Endothelial cell of umbilical vein (primary cell): ENCODE measurements at regions not wholly inside any gene's neighbourhood (a gene's known extent, or its start where the extent isn't known, plus 50 kb on each side); places are given as distances from the start of the nearest gene placed in this dataset.

ENCODE experiments used
- BruUV-seq: library from RNA; stranded (reverse); fragments of 400-500 nt; replicated peaks from 2 replicates; lab custom pipeline; 2021; lab: Mats Ljungman, UMichigan
- CTCF ChIA-PET: fragments of 300-600, 350-600 bp; sonication (Branson Sonifier 250); formaldehyde crosslinking; loops from one replicate; lab custom pipeline; 2021; ENCODE audit warnings: antibody characterized with exemption, inconsistent platforms; lab: Charles Lee
- POLR2A ChIA-PET: fragments of 300-600, 350-600 bp; sonication (Branson Sonifier 250); formaldehyde crosslinking; loops from one replicate; lab custom pipeline; 2021; ENCODE audit warnings: antibody characterized with exemption, inconsistent platforms; lab: Charles Lee
- DNase-seq: peaks from one replicate; pipeline ENCODE4 v3.0.0-alpha.2; 2011; ENCODE audit warnings: low read depth, low spot score
- FAIRE-seq: peaks from 2 replicates; lab custom pipeline; 2011; peaks lifted over from hg19 to GRCh38; lab: Jason Lieb, UNC
- H2AFZ ChIP-seq: 2 replicates; pipeline ENCODE4 v1.6.0; 2012; ENCODE audit warnings: low read depth, low read length, control low read depth, inconsistent platforms
- H3K27ac ChIP-seq: 2 replicates; pipeline ENCODE4 v1.5.1; 2011; ENCODE audit warnings: low read depth, mild to moderate bottlenecking, control low read depth, low read length, moderate library complexity; ENCODE audit not compliant: insufficient read depth
- H3K27me3 ChIP-seq, 2 experiments: 2 replicates each; pipeline versions ENCODE4 v1.6.0 to v1.6.1; 2011; ENCODE audit warnings: low read length in 2 of 2, mixed read lengths in 1 of 2; ENCODE audit not compliant: control insufficient read depth in 2 of 2, insufficient read depth in 2 of 2
- H3K36me3 ChIP-seq, 2 experiments: 2 replicates in 1 of 2; 3 replicates in 1 of 2; pipeline ENCODE4 v1.5.1; 2011; ENCODE audit warnings: low read length in 2 of 2, mild to moderate bottlenecking in 1 of 2, moderate library complexity in 1 of 2; ENCODE audit not compliant: control insufficient read depth in 2 of 2, insufficient read depth in 2 of 2; ENCODE audit errors: extremely low read depth in 1 of 2
- H3K4me1 ChIP-seq: 3 replicates; pipeline ENCODE4 v1.5.1; 2011; ENCODE audit warnings: mild to moderate bottlenecking, low read length; ENCODE audit not compliant: control insufficient read depth, insufficient read depth; ENCODE audit errors: extremely low read depth
- H3K4me2 ChIP-seq: 2 replicates; pipeline ENCODE4 v1.6.1; 2011; ENCODE audit warnings: low read length, control low read depth, mixed read lengths; ENCODE audit not compliant: insufficient read depth
- H3K4me3 ChIP-seq, 3 experiments: fragments of 200-600 bp in 1 of 3; sonication (generic), shearing (Covaris generic) in 1 of 3; replicated peaks in 1 of 3; 2 replicates each; pipeline ENCODE4 v1.5.1; 2011 to 2016; ENCODE audit warnings: control low read depth in 3 of 3, low read length in 3 of 3, mild to moderate bottlenecking in 2 of 3, inconsistent platforms in 1 of 3, low read depth in 1 of 3, moderate library complexity in 1 of 3; ENCODE audit not compliant: insufficient read depth in 1 of 3
- H3K79me2 ChIP-seq: 2 replicates; pipeline ENCODE4 v1.6.0; 2012; ENCODE audit warnings: low read length, inconsistent platforms; ENCODE audit not compliant: control insufficient read depth, insufficient read depth
- H3K9ac ChIP-seq: replicated peaks from 2 replicates; pipeline ENCODE3; 2011; ENCODE audit warnings: low read length, control low read depth; ENCODE audit not compliant: insufficient read depth; ENCODE audit errors: extremely low read depth
- H3K9me1 ChIP-seq: replicated peaks from 3 replicates; pipeline ENCODE4 v1.6.0; 2011; ENCODE audit warnings: mild to moderate bottlenecking, low read length; ENCODE audit not compliant: control insufficient read depth, insufficient read depth; ENCODE audit errors: extremely low read depth
- H3K9me3 ChIP-seq: replicated peaks from 2 replicates; pipeline ENCODE4 v1.5.1; 2012; ENCODE audit warnings: low read length, inconsistent platforms; ENCODE audit not compliant: control insufficient read depth, insufficient read depth
- H4K20me1 ChIP-seq: replicated peaks from 2 replicates; pipeline ENCODE3; 2011; ENCODE audit warnings: mild to moderate bottlenecking, low read length; ENCODE audit not compliant: control insufficient read depth, insufficient read depth; ENCODE audit errors: extremely low read depth
- CTCF ChIP-seq, 2 donors: IDR thresholded peaks; 1 replicate in 1 of 2; 2 replicates in 1 of 2; pipeline ENCODE4 v1.5.1; 2011; ENCODE audit warnings: low read length in 2 of 2, mild to moderate bottlenecking in 2 of 2, moderate library complexity in 2 of 2, control low read depth in 1 of 2, inconsistent platforms in 1 of 2, low read depth in 1 of 2; ENCODE audit not compliant: insufficient read depth in 1 of 2; ENCODE audit errors: extremely low read depth in 1 of 2
- EZH2 ChIP-seq: IDR thresholded peaks from 2 replicates; pipeline ENCODE4 v1.6.1; 2012; ENCODE audit warnings: borderline replicate concordance, low read depth, mild to moderate bottlenecking, moderate library complexity, low read length, inconsistent platforms; ENCODE audit not compliant: severe bottlenecking
- FOS ChIP-seq: IDR thresholded peaks from 2 replicates; pipeline ENCODE4 v1.6.1; 2011; ENCODE audit warnings: mild to moderate bottlenecking, low read length, moderate library complexity, borderline replicate concordance; ENCODE audit not compliant: insufficient read depth
- GATA2 ChIP-seq: IDR thresholded peaks from 2 replicates; pipeline ENCODE4 v1.7.0; 2011; ENCODE audit warnings: low read depth, mild to moderate bottlenecking, moderate library complexity, mixed read lengths, low read length; ENCODE audit not compliant: insufficient read length, insufficient read depth
- MYC ChIP-seq: IDR thresholded peaks from one replicate; pipeline ENCODE4 v1.6.1; 2011; ENCODE audit warnings: mild to moderate bottlenecking, low read depth, low read length
- POLR2A ChIP-seq: IDR thresholded peaks from 2 replicates; pipeline ENCODE4 v1.6.1; 2012; ENCODE audit warnings: low read depth, mild to moderate bottlenecking, control low read depth, low read length
- POLR2AphosphoS5 ChIP-seq: IDR thresholded peaks from 2 replicates; pipeline ENCODE4 v1.6.1; 2012; ENCODE audit warnings: low read depth, mild to moderate bottlenecking, control low read depth, low read length, moderate library complexity; ENCODE audit not compliant: insufficient read depth
- dilution Hi-C: fragments of 300-500 bp; cut with MboI; formaldehyde crosslinking; loops from one replicate; pipeline ENCODE4 v1.15.0; 2019; ENCODE audit warnings: low sequenced_read_pairs; ENCODE audit not compliant: extremely low pct_ligation_motif_present
- intact Hi-C: fragments of 100-400 bp; cut with micrococcal nuclease; formaldehyde crosslinking; loops from one replicate; pipeline ENCODE4 v1.10.0; 2022
- TF ChIP-seq, protein P1 (sequence below): IDR thresholded peaks from 2 replicates; pipeline ENCODE4 v1.6.1; 2011; ENCODE audit not compliant: insufficient read depth, insufficient read length

- H3K9me1 ChIP-seq = no peaks in the 10 kb centered on the region
- no peaks in the 10 kb centered on the region for H4K20me1 ChIP-seq
- no peaks in the 10 kb centered on the region for H3K79me2 ChIP-seq
- H3K4me1 ChIP-seq = no peaks in the 10 kb centered on the region
- no peak overlapping the region for H2AFZ ChIP-seq
- no peak overlapping the region for H3K27ac ChIP-seq
- intact Hi-C loops = no loop called here
- no peak overlapping the region for H3K4me3 ChIP-seq
- DNase-seq = no peak
- H3K9ac ChIP-seq = no peak overlapping the region
- no peaks in the 10 kb centered on the region for H3K27me3 ChIP-seq
- FAIRE-seq = no peak
- H3K4me2 ChIP-seq = no peak overlapping the region
- peaks cover 3% of the 10 kb centered on the region for H3K9me3 ChIP-seq
- TF ChIP-seq POLR2A (no peak), CTCF (IDR thresholded peaks at IDR 0.05; ENCODE audit: extremely low read depth in 1 of 2, insufficient read depth in 1 of 2, low read depth in 1 of 2, low read length in 2 of 2) (no peak), EZH2 (no peak), POLR2AphosphoS5 (no peak), FOS (no peak)
- TF ChIP-seq, protein P1, sequence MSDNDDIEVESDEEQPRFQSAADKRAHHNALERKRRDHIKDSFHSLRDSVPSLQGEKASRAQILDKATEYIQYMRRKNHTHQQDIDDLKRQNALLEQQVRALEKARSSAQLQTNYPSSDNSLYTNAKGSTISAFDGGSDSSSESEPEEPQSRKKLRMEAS = no peak
- dilution Hi-C loops = no loop called here
- ChIA-PET CTCF (no interaction called here), POLR2A (no interaction called here)
- H3K36me3 ChIP-seq = no peaks in the 10 kb centered on the region
- BruUV-seq = no TSS peak
Observed at GRCh38 chr11:134543645-134544044, 131.6 kb upstream of the B3GAT1 start.

DNA sequence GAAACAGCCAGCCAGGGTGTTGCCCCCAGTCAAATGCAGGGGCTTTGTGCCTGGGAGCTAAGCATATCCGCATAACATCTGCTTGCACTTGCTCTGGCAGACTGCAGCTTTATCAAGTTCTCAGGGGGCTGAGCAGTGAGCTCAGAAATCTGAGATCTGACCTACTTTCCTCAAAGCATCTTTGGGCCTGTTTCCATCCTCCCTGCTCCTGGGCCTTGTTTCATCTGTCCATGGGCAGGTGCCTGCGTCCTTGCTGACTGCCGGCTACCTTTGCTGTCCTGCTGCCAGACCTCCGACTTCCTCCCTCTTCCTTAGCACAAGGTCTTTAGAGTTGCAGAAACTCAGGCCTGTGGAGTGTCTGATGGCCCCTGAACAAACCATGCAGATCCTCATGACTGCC is 131.2 kb upstream of the B3GAT1 start:
- dilution Hi-C loops = no loop called here
- Histone ChIP-seq H3K79me2 (no peaks in the 10 kb centered on the region), H3K27me3 (no peaks in the 10 kb centered on the region), H3K4me1 (no peaks in the 10 kb centered on the region), H2AFZ (no peak overlapping the region), H3K27ac (no peak overlapping the region), H3K4me2 (no peak overlapping the region), H3K36me3 (no peaks in the 10 kb centered on the region), H3K9ac (no peak overlapping the region), H3K4me3 (no peak overlapping the region), H4K20me1 (no peaks in the 10 kb centered on the region), H3K9me1 (no peaks in the 10 kb centered on the region), H3K9me3 (peaks cover 3% of the 10 kb centered on the region)
- no peak for TF ChIP-seq MYC
- TF ChIP-seq POLR2A = no peak
- TF ChIP-seq EZH2 = no peak
- TF ChIP-seq FOS = no peak
- no peak for TF ChIP-seq CTCF (IDR thresholded peaks at IDR 0.05; ENCODE audit: extremely low read depth in 1 of 2, insufficient read depth in 1 of 2, low read depth in 1 of 2, low read length in 2 of 2)
- no peak for TF ChIP-seq POLR2AphosphoS5
- TF ChIP-seq GATA2 = no peak
- no TSS peak for BruUV-seq
- FAIRE-seq (no peak), DNase-seq (no peak)
- intact Hi-C loops = no loop called here
- ChIA-PET CTCF (no interaction called here), POLR2A (no interaction called here)
